ENCODE measurements at regions not wholly inside any gene's neighbourhood (a gene's known extent, or its start where the extent isn't known, plus 50 kb on each side); places are given as distances from the start of the nearest gene placed in this dataset.

- TF ChIP-seq CTCF (IDR thresholded peaks at IDR 0.05) (no peak), EP300 (IDR thresholded peaks at IDR 0.05) (no peak), POLR2A (IDR thresholded peaks at IDR 0.05) (no peak)
Measured at GRCh38 chr5:119896826-119897536, 267.6 kb downstream of the FAM170A start.
